Adrenal gland (tissue), 5 donors: ENCODE measurements at regions not wholly inside any gene's neighbourhood (a gene's known extent, or its start where the extent isn't known, plus 50 kb on each side); places are given as distances from the start of the nearest gene placed in this dataset.

Experiments
- POLR2A ChIP-seq, 2 donors: fragments of 450-650 bp; IDR thresholded peaks; one replicate each; pipeline ENCODE4 v1.6.1; 2017; ENCODE audit warnings: antibody characterized with exemption in 2 of 2, mild to moderate bottlenecking in 2 of 2, moderate library complexity in 1 of 2
- TF ChIP-seq, protein P1 (sequence below), 6 experiments: fragments of 450-650 bp in 4 of 6; fragments of 200-600 bp in 2 of 6; sonication (generic) in 1 of 6; IDR thresholded peaks; 1 replicate in 5 of 6; 2 replicates in 1 of 6; pipeline versions ENCODE4 v1.5.1 to v1.8.0; 2016 to 2021; ENCODE audit warnings: antibody characterized with exemption in 6 of 6, mild to moderate bottlenecking in 2 of 6, moderate library complexity in 1 of 6
- donor health status: DM: no; HTN: no; CAD: no.

GRCh38 chr18:53819671-53820070 lies 404.8 kb downstream of the MBD2 start:
- TF ChIP-seq POLR2A (IDR thresholded peaks at IDR 0.05) = no peak
- TF ChIP-seq, protein P1, sequence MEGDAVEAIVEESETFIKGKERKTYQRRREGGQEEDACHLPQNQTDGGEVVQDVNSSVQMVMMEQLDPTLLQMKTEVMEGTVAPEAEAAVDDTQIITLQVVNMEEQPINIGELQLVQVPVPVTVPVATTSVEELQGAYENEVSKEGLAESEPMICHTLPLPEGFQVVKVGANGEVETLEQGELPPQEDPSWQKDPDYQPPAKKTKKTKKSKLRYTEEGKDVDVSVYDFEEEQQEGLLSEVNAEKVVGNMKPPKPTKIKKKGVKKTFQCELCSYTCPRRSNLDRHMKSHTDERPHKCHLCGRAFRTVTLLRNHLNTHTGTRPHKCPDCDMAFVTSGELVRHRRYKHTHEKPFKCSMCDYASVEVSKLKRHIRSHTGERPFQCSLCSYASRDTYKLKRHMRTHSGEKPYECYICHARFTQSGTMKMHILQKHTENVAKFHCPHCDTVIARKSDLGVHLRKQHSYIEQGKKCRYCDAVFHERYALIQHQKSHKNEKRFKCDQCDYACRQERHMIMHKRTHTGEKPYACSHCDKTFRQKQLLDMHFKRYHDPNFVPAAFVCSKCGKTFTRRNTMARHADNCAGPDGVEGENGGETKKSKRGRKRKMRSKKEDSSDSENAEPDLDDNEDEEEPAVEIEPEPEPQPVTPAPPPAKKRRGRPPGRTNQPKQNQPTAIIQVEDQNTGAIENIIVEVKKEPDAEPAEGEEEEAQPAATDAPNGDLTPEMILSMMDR (IDR thresholded peaks at IDR 0.05) = no peak
